ENCODE measurements at regions not wholly inside any gene's neighbourhood (a gene's known extent, or its start where the extent isn't known, plus 50 kb on each side); places are given as distances from the start of the nearest gene placed in this dataset.

- no peak for DNase-seq
These were observed 322.5 kb upstream of the SLC24A2 start for GRCh38 chr9:20111173-20111843.

- no peak for DNase-seq
These were observed 306.7 kb upstream of the SLC24A2 start for GRCh38 chr9:20095430-20096092.

GRCh38 chr9:20092561-20092960 is 303.7 kb upstream of the SLC24A2 start:
- DNase-seq: no peak

- no peak for DNase-seq
These were observed 298.6 kb upstream of the SLC24A2 start for GRCh38 chr9:20087481-20087880.

GRCh38 chr9:20085842-20086241 is 297.0 kb upstream of the SLC24A2 start:
- DNase-seq: no peak

- no peak for DNase-seq
These were observed 295.3 kb upstream of the SLC24A2 start for GRCh38 chr9:20084125-20084524.

- no peak for DNase-seq
These were observed 294.6 kb upstream of the SLC24A2 start for GRCh38 chr9:20083390-20083789.

GRCh38 chr9:20082831-20083230 is 294.0 kb upstream of the SLC24A2 start:
- DNase-seq: no peak

- no peak for DNase-seq
These were observed 293.6 kb upstream of the SLC24A2 start for GRCh38 chr9:20082406-20082805.

- DNase-seq: no peak
These were observed 289.4 kb upstream of the SLC24A2 start for GRCh38 chr9:20078246-20078645.

GRCh38 chr9:20074291-20074690 is 285.5 kb upstream of the SLC24A2 start:
- DNase-seq: no peak

- DNase-seq: no peak
These were observed 281.5 kb upstream of the SLC24A2 start for GRCh38 chr9:20070336-20070735.

GRCh38 chr9:20065796-20066700 is 277.2 kb upstream of the SLC24A2 start:
- DNase-seq: no peak

GRCh38 chr9:20065046-20065445 is 276.2 kb upstream of the SLC24A2 start:
- DNase-seq: no peak

GRCh38 chr9:20054734-20055133 is 265.9 kb upstream of the SLC24A2 start:
- DNase-seq: no peak

- peak; percentile 27 for DNase-seq
These were observed 260.1 kb upstream of the SLC24A2 start for GRCh38 chr9:20048985-20049384.

GRCh38 chr9:20048437-20048836 is 259.6 kb upstream of the SLC24A2 start:
- peak; percentile 25 for DNase-seq

GRCh38 chr9:20044686-20045085 is 255.8 kb upstream of the SLC24A2 start:
- no peak for DNase-seq

GRCh38 chr9:20043461-20043860 is 254.6 kb upstream of the SLC24A2 start:
- no peak for DNase-seq

GRCh38 chr9:20043035-20043434 is 254.2 kb upstream of the SLC24A2 start:
- no peak for DNase-seq

- DNase-seq: no peak
These were observed 253.4 kb upstream of the SLC24A2 start for GRCh38 chr9:20042128-20042711.

GRCh38 chr9:20041697-20042081 is 252.9 kb upstream of the SLC24A2 start:
- DNase-seq: no peak

GRCh38 chr9:20040991-20041696 is 252.3 kb upstream of the SLC24A2 start:
- DNase-seq: no peak
